Stimulated activated CD4-positive, alpha-beta T cell treated with anti-CD3 and anti-CD28 coated beads, Interleukin-1b, Interleukin-23, amount 100 ng/mL, for 4 hours (primary cell): ENCODE measurements at regions not wholly inside any gene's neighbourhood (a gene's known extent, or its start where the extent isn't known, plus 50 kb on each side); places are given as distances from the start of the nearest gene placed in this dataset.
"Not testable (repeated sequence)": the region's sequence is repeated elsewhere in the genome, so short reads cannot be mapped to it uniquely, and the experiment has no call there.

Experiments used
- DNase-seq, 2 donors: peaks; one replicate each; pipeline ENCODE4 v3.0.0-alpha.2; 2020; ENCODE audit warnings: low read depth in 2 of 2

DNA sequence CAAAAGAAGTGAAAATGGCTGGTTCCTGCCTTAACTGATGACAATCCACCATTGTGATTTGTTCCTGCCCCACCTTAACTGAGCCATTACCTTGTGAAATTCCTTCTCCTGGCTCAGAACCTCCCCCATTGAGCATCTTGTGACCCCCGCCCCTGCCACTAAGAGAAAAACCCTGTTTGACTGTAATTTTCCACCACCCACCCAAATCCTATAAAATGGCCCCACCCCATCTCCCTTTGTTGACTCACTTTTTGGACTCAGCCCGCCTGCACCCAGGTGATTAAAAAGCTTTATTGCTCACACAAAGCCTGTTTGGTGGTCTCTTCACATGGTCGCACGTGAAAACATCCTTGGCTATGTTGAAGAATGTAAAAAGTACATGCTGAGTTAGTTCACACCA, 197.6 kb upstream of the FBN2 start:
- DNase-seq, result not testable (repeated sequence)

DNA sequence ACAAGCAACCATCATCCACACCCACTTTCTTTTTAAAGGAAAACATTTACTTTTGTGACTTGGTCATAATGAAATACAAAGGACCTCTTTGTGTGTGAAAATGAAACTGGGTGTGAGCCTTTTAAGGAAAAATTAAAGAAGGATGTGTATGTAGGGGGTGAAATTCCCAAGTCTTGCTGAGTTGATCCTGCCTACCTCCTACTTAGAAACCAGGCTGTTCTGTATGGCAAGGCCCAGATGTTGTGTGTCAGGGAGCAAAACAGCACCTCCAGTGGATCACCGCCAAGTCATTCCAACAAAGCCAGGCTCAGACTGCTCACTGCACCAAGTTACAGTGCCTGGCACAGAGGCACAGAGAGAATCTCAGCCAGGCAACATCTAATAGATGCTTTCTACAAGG, 198.5 kb upstream of the FBN2 start:
- DNase-seq, result no peak

DNA sequence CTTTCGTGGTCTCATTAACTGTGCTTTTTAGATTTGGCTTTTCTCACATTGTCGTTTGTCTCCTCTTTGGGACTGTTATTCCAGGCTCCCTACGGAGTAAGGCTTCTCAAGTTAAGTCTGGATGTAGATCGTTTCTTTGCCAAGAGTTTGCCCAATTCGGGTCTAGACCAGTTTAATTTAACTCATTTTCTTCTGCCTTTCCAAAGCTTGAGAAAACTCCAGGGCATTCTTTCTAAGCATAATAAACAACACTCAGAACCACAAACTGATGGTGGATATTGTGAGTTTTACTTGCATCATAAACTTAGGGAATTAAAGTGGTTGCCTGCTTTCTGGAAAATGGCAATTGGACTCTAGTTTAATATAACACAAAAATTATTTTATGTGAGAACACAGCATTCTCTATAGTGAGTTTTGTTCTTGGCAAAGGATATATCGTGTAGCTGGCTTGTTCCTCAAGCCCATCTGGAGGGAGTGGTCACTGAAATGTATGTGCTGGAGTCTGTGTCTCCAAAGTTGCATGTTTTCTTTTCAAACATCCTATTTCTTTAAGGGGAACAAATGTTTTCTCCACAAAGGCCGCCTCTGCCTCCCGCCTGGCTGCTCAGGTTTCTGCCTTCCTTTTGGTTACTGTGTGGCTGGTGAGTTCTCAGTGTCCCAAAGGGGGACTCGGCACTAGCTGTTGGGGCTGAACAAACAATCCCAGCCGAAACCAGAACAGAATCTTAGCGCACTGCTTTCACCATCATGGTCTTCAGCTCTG, 211.3 kb upstream of the FBN2 start:
- no peak for DNase-seq

DNA sequence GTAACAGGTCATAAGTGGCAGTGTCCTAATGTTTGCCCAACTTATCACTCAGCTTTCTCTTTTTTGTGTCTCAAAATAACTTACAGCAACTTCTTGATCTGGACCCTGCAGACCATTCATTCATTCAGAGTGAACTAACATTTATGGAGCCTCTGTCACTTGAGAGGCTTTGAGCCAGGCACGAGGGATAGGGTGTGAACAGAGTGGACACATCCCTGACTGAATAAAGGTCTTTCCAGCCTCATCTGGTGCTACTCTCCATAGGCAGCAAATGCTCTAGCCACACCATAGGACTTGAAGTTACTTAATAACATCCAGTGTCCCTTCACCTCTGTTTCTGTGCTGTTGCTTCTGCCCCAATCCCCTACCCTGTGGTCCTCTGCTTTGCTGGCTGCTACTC, 212.1 kb upstream of the FBN2 start:
- no peak for DNase-seq

DNA sequence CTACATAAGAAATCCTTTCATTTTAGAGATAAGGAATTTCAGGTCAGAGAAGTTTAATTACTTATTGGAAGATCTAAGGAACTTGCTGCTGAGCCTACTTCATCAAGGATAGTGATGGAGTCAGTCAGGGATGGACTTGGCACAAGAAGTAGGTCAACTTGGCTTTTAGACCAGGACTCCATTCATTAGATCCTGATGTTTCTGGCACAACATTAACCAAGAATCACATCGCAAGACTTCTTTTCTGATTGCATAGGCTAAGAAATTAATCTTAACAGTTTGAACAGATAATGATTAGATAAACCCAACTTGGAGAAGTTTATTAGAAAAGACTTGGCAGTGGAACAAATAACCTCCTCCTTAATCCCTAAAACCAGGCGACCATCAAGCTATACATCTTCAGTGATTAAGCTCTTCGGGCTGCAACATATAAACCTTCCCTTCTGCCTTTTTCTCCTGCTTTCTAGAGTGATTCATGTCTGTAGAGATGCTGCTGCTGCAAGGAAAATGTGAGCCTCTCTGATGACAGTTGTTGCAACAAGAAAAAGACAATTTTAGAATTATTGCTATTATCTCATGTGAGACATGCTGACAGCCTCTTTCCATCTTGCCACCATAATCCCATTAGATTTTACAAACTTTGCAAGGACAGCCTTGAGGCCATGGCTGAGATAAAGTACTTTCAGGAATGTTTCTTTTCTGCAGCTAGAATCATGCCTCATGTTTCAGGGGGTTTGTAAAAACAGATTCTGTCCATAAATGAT, 207.9 kb upstream of the SLC27A6 start:
- no peak for DNase-seq

DNA sequence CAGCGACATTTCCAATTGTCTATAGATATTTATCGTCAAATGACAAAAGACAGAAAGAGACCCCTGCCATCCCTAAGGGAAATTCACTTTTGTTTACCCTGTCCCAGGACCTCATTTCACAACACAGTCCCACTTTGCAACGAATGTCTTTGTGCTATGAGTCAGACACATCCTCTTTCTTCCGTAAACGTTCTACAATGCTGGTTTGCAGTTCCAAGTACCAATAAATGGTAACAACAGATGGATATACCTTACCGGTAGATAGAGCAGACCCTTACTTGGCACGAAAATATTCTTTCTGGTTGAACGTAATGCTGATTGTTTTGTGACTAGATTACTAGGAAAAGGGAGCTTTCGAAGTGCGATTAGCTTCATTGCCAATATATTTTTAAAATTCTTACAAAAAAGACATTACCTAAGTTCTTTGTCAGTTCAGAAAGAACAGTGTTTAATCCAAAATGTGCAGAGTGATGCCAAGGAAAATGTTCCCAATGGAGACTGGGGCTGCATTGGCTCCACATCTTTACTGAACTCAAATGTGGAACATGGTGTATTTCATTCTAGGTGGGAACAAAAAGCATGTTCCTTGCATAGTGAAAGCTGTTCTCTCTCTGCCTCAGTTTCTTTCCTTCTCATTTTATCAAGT, 202.5 kb upstream of the SLC27A6 start:
- no peak for DNase-seq

DNA sequence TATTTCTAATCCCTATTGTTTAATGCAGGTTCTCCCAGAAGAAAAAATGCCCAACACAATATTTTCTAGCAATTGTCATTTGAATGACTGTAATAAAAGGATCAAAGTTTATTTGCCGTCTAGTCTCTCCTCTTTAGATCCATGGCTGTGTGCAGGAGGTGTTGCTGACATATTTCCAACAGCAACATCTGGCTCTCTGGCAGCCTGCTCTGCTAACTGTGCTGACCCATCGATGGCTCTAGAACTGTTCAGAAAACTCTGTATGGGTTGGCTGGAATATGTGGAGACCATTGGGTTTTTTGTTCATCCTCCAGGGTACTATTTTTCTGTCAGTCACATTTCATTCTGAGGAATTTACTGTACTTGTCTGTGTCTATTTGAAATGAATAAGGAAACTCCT, 202.0 kb upstream of the SLC27A6 start:
- DNase-seq, result no peak

DNA sequence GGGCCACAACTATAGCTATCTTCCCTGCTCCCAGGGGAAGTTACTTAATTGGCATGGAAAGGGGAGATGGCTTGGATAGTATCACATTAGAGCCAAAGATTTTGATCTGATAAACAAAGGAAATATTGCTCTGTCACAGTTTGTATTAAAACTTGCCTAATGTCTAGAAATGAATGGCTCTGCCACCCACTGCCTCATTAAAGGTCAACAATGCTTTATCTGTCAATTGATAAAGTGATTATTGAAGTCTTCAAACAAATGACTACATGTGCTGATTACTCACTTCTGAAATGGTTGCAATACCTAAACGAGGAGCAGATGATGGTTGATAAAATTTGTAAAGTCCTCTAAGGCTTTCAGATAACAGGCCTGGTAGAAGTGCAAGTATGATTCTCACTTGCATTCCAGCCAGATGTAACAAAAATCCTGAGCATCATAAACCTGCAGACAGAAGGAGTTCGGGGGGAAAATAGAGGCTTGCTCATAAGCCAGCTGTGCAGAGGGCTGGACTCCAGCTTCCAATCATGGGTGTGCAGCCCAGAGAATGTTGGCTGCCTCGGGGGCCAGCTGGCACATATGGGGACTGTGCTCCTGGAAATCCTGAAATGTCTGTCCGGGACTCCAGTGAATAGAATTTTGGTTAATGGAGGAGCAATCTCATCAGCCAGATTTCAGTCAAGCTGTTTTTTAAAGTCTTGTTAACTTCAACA, 200.5 kb upstream of the SLC27A6 start:
- DNase-seq, result no peak

DNA sequence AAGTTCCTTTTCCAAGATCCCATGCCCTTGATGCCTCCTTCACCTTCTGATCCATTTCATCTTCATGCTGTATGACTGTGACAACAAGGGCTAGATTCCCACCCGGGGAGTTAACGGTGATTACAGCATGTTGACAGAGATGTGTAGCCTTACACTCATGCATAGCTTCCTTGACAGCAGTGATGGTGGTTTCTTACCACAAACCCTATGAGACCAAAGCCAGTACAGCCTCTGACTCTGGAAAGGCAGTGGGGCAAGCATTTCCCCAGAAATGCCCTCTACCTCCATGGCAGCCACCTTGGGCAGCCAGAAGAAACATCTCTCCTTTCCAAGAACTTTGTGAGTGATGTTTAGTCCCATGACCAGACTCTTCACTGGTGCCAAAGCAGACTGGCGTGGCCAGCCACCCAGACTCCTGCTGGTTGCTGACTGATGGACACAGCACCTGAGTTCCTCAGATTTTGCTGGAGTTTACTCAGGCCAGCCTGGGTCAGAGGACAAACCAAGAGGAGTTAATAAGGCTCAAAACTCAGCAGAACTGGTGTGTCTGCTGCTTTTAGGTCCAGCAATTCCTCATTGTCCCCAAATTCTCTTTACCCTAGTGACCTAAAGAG, 199.7 kb upstream of the SLC27A6 start:
- no peak for DNase-seq

DNA sequence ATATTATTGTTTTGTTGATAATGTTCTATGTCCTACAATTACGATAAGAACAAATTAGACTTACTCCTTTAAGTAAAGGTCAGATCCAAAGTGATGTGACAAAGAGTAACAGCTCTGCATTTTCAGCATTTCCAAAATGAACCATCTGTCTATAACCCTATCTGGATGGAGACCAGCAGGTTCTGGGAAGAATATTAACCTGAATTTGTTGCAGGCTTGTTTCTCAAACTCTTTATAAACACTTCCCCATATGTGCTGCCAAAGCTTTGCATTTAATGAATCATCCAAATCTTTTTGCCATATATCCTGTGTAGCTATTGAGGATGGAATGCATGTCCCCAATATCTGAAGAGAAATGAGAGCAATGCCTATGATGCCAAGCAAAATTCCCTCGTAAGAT, 198.9 kb upstream of the SLC27A6 start:
- no peak for DNase-seq

DNA sequence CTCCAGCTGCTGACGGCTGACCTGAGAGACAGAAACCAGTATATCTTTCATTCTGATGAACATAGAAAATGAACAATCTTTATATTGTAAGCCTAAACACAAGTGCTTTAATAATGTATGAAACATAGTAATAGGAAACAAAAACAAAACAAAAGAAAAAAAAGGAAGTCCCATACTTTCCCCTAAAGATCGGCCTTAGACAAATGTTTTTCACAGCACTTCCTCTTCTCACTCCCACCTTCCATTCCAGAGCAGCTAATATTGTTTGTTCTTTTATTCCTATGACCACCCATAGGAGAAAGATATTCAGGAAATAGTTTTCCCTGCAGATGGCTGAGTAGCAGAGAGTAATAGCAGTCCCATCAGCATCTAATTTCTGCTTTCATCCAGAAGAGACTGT, 194.4 kb upstream of the SLC27A6 start:
- no peak for DNase-seq

DNA sequence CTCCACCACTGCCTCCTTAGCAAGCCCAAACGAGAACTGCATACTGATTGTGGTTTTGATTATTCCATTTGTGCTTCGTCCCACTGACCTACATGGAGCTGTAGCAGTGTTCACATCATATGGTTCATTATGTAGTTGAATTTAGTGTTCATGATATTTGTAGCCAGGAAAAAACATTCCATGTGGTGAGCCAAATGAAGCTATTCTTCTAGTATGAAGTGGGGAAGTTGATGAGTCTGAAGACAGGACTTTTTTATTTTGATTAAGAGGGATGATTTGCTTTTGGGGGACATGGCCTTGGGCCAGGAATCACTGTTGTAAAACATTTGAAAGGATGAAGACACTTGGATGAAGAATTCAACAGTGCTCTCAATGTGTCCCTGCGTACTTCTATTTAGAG, 192.9 kb upstream of the SLC27A6 start:
- DNase-seq, result no peak

DNA sequence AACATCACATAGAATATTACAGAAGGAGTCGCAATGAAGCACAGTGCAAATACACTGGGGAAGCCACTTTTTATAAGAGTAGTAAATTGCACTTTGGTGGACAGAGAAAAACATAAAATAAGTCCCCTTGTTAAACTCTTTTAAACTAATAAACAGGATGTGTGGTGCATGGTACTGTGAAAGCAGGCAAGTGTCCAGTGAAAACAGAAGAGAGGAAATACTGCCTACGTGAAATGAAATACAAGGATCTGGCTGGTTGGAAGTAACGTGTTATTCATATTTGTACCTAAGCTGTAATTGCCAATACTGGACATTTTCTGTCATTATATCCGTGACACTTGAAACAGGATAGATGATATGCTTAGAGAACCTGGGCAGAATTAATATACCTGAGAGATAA, 191.9 kb upstream of the SLC27A6 start:
- no peak for DNase-seq

DNA sequence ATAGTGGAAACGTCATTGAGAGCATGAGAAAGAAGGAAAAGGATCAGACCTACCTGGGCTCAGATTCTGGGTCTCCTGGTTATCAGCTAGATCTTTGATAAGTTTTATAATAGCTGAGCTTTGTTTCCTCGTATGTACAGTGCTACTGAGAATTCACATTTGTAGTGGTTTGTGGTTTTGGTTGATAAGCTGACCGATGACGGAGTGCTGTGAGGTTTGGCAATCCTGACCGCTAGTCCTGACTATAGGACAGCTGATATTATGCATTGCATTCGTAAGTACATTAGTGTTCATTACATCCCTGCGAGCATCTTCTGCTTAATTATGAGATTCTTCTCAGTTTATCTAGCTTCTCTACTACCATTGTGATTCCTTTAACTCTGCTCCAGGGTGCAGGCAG, 190.7 kb upstream of the SLC27A6 start:
- no peak for DNase-seq

DNA sequence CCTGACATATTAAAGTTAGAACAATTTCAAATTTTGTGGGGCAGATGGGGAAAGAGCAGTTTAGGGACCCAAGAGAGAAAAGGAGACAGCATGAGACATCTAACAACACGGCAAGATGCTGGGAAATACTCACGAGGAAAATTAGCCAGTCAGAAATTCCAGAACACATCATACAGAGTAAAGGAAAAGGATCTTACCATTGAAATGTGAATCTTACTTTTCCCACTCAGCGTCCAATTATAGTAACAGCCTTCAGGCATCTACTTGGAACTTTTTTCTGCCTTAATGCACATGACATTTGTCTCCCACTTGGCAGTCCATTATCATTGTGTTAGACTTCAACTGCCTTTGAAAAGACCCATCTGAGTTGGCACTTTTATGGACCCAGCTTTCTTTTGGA, 189.7 kb upstream of the SLC27A6 start:
- no peak for DNase-seq

DNA sequence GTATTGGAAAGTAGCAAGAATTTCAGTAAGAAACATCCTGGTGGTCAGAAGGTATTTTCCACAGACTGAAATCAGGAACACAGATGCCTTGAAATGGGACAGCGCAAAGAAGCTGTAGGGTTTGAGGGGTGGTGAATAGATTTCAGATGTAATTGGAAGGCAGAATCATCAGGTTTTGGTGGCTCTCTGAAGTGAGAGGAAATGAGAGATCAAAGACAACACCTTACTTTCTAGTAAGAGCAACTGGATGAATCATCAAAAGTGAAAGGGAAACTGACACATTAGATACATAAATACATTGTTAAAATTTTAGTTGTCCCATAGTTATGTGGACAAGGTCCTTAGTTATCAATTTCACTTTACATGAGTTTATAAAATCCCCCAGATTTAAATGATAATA, 188.2 kb upstream of the SLC27A6 start:
- no peak for DNase-seq

DNA sequence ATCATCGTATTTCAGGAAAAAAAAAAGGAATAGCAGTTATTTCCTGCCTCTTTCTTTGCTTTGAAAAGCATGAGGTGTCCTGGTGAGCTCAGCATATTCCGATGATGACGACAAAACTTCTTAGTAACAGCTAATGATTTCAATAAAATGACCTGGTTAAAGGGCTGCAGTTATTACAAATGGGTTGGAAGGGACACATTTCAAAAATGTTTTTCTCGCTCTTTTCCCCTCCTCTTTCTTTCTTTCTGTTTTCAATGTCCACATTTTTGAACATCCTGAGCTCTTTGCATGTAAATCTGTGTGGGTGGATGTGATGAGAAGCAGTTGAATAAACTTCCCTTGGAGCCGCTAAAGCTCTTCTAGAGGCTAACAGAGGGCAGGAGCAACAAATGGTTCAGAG, 186.8 kb upstream of the SLC27A6 start:
- DNase-seq, result no peak

DNA sequence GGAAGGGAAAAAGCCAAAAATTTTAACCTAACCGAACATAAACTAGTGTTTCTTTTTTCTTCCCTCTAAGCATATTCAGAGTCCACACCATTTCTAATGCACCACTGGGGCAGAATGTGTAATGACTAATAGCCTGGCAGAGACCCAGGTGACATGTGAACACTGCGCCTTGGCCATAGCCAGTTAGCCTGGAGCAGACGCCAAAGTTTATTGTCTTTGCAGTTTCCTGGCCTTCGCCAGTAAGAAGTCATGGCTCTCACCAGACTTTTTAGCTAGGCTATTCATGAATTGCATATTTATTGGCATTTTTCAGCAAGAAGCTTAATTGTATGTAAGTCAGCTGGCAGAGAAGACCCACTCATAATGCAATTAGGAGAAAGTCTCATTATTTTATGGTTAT, 182.8 kb upstream of the SLC27A6 start:
- DNase-seq, result no peak

DNA sequence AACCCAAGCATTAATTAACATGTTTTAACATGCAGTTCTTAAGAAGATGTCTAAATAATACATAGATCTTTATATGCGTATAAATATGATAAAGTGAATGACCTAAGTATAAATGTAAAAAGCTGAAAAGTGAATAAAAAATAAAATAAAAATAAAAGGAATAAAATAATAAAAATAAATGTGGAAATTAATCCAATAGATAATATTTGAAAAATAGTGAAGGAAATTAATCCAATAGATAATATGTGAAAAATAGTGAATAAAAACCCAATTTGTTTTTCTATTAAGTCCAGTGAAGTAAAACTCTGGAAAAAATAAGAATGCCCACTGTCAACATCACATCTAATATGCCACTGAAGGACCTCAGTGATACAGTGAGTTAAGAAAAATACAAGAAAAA, 180.6 kb upstream of the SLC27A6 start:
- DNase-seq, result no peak

DNA sequence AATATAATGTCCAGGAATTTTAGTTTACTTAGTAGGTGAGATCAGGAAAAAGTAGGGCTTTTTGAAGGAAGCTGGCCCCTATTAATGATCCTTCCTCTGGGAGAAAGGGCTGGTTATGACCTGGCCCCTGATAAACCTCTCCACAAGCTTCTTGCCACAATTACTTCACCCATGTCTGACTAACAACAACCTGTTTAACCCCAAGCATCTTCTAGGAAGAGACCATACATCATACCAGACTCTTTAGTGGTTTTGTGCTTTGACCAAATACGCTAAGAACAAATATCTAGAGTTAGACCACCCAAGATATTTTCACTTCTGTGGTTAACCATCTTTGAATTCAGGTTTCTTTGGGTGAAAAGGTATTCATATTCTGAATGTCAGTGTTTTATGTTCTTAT, 174.0 kb upstream of the SLC27A6 start:
- no peak for DNase-seq

DNA sequence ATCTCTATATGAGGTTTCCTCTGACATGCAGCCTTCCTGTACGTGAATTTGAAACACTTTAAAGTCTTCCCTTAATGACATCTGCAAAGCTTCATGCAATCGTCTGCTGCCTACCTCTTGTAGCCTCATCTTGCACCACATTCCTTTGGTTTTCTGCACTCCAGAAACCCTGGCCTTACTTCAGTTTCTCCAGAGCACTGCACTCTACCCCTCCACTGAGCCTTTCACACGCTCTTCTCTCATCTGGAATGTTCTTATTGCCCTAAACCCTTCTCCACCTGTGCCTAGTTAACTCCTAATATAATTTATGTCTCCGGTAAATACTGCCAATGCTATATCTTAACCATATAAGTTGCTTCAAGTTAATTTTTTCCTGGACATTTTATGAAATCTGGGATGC, 168.8 kb upstream of the SLC27A6 start:
- DNase-seq, result no peak

DNA sequence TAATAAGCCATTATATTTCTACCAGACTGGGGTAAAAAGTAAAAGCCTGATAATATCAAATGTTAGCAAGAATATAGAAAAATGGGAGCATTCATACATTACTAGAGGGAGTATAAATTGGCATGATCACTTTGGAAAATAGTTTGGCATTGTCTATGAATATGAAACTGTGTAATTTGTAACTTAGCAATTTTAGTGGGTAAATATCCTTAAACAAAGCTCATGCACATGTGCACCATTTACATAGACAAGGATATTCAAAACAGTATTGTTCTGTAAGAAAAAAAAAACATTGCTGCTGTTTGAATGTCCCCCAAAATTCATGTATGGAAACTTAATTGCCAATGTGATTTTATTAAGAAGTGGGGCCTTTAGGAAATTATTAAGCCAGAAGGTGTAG, 166.4 kb upstream of the SLC27A6 start:
- no peak for DNase-seq
